ENCODE measurements at regions not wholly inside any gene's neighbourhood (a gene's known extent, or its start where the extent isn't known, plus 50 kb on each side); places are given as distances from the start of the nearest gene placed in this dataset.
"Not testable (repeated sequence)": the region's sequence is repeated elsewhere in the genome, so short reads cannot be mapped to it uniquely, and the experiment has no call there.

GRCh38 chr20:12753742-12754141 is 255.0 kb upstream of the SPTLC3 start:
- H3K4me3 ChIP-seq (ENCODE audit: control insufficient read depth in 1 of 7, extremely low read depth in 1 of 7, insufficient read depth in 4 of 7, low read depth in 2 of 7, low read length in 6 of 7); H3K27ac ChIP-seq (ENCODE audit: insufficient read depth in 1 of 2, low read depth in 1 of 2, low read length in 2 of 2, poor library complexity in 1 of 2, severe bottlenecking in 2 of 2); H3K4me1 ChIP-seq (ENCODE audit: control extremely low read depth in 1 of 4, control insufficient read depth in 4 of 4, insufficient read depth in 4 of 4, low read length in 3 of 4); H3K9me3 ChIP-seq (ENCODE audit: control extremely low read depth in 1 of 5, control insufficient read depth in 4 of 5, insufficient read depth in 2 of 5, low read depth in 1 of 5, low read length in 4 of 5); H3K36me3 ChIP-seq (ENCODE audit: control insufficient read depth in 4 of 4, insufficient read depth in 4 of 4, low read length in 3 of 4); POLR2A ChIA-PET; DNase-seq; CTCF ChIA-PET; H3K27me3 ChIP-seq (replicated peaks in 2 of 5; ENCODE audit: control insufficient read depth in 4 of 5, insufficient read depth in 5 of 5, low read length in 4 of 5): not testable (repeated sequence)
- WGBS (ENCODE audit: insufficient coverage), result 80% methylated on average over 3 of the region's 3 CpGs

- CTCF ChIA-PET; H3K27ac ChIP-seq (ENCODE audit: insufficient read depth in 1 of 2, low read depth in 1 of 2, low read length in 2 of 2, poor library complexity in 1 of 2, severe bottlenecking in 2 of 2); POLR2A ChIA-PET; H3K36me3 ChIP-seq (ENCODE audit: control insufficient read depth in 4 of 4, insufficient read depth in 4 of 4, low read length in 3 of 4); H3K4me3 ChIP-seq (ENCODE audit: control insufficient read depth in 1 of 7, extremely low read depth in 1 of 7, insufficient read depth in 4 of 7, low read depth in 2 of 7, low read length in 6 of 7); H3K4me1 ChIP-seq (ENCODE audit: control extremely low read depth in 1 of 4, control insufficient read depth in 4 of 4, insufficient read depth in 4 of 4, low read length in 3 of 4); DNase-seq; H3K27me3 ChIP-seq (replicated peaks in 2 of 5; ENCODE audit: control insufficient read depth in 4 of 5, insufficient read depth in 5 of 5, low read length in 4 of 5); H3K9me3 ChIP-seq (ENCODE audit: control extremely low read depth in 1 of 5, control insufficient read depth in 4 of 5, insufficient read depth in 2 of 5, low read depth in 1 of 5, low read length in 4 of 5): not testable (repeated sequence)
- WGBS (ENCODE audit: insufficient coverage), result 87% methylated on average over 3 of the region's 5 CpGs
These were observed 249.3 kb upstream of the SPTLC3 start for GRCh38 chr20:12759493-12759892.

- H3K9me3 ChIP-seq (ENCODE audit: control extremely low read depth in 1 of 5, control insufficient read depth in 4 of 5, insufficient read depth in 2 of 5, low read depth in 1 of 5, low read length in 4 of 5), result peaks cover 0 to 1% (median 0%) of the 10 kb centered on the region in 5 experiments
- ChIA-PET CTCF (no interaction called here), POLR2A (no interaction called here)
- no peaks in the 10 kb centered on the region for H3K4me1 ChIP-seq (ENCODE audit: control extremely low read depth in 1 of 4, control insufficient read depth in 4 of 4, insufficient read depth in 4 of 4, low read length in 3 of 4)
- no peak for DNase-seq
- WGBS (ENCODE audit: insufficient coverage), result 42% methylated on average over 6 of the region's 7 CpGs
- H3K27me3 ChIP-seq (replicated peaks in 2 of 5; ENCODE audit: control insufficient read depth in 4 of 5, insufficient read depth in 5 of 5, low read length in 4 of 5), result peaks cover 0 to 6% (median 0%) of the 10 kb centered on the region in 5 experiments
- no peak overlapping the region for H3K27ac ChIP-seq (ENCODE audit: insufficient read depth in 1 of 2, low read depth in 1 of 2, low read length in 2 of 2, poor library complexity in 1 of 2, severe bottlenecking in 2 of 2)
- no peak overlapping the region for H3K4me3 ChIP-seq (ENCODE audit: control insufficient read depth in 1 of 7, extremely low read depth in 1 of 7, insufficient read depth in 4 of 7, low read depth in 2 of 7, low read length in 6 of 7)
- no peaks in the 10 kb centered on the region for H3K36me3 ChIP-seq (ENCODE audit: control insufficient read depth in 4 of 4, insufficient read depth in 4 of 4, low read length in 3 of 4)
These were observed 246.0 kb upstream of the SPTLC3 start for GRCh38 chr20:12762725-12763124.

- WGBS (ENCODE audit: insufficient coverage), result 100% methylated on average over 1 of the region's 1 CpG
- POLR2A ChIA-PET, result no interaction called here
These were observed 245.4 kb upstream of the SPTLC3 start for GRCh38 chr20:12763406-12763805.

GRCh38 chr20:12764053-12764452 is 244.7 kb upstream of the SPTLC3 start:
- Histone ChIP-seq H3K9me3 (ENCODE audit: control extremely low read depth in 1 of 5, control insufficient read depth in 4 of 5, insufficient read depth in 2 of 5, low read depth in 1 of 5, low read length in 4 of 5) (peaks cover 0 to 1% (median 0%) of the 10 kb centered on the region in 5 experiments), H3K27me3 (replicated peaks in 2 of 5; ENCODE audit: control insufficient read depth in 4 of 5, insufficient read depth in 5 of 5, low read length in 4 of 5) (peaks cover 0 to 6% (median 0%) of the 10 kb centered on the region in 5 experiments), H3K36me3 (ENCODE audit: control insufficient read depth in 4 of 4, insufficient read depth in 4 of 4, low read length in 3 of 4) (no peaks in the 10 kb centered on the region), H3K27ac (ENCODE audit: insufficient read depth in 1 of 2, low read depth in 1 of 2, low read length in 2 of 2, poor library complexity in 1 of 2, severe bottlenecking in 2 of 2) (no peak overlapping the region), H3K4me1 (ENCODE audit: control extremely low read depth in 1 of 4, control insufficient read depth in 4 of 4, insufficient read depth in 4 of 4, low read length in 3 of 4) (no peaks in the 10 kb centered on the region), H3K4me3 (ENCODE audit: control insufficient read depth in 1 of 7, extremely low read depth in 1 of 7, insufficient read depth in 4 of 7, low read depth in 2 of 7, low read length in 6 of 7) (no peak overlapping the region)
- POLR2A ChIA-PET, result no interaction called here
- no peak for DNase-seq
- CTCF ChIA-PET, result no interaction called here
- 89% methylated on average over 5 of the region's 5 CpGs for WGBS (ENCODE audit: insufficient coverage)

More at GRCh38 chr20:12763406-12763805, 245.4 kb upstream of the SPTLC3 start:
- Histone ChIP-seq H3K4me3 (ENCODE audit: control insufficient read depth in 1 of 7, extremely low read depth in 1 of 7, insufficient read depth in 4 of 7, low read depth in 2 of 7, low read length in 6 of 7) (no peak overlapping the region), H3K9me3 (ENCODE audit: control extremely low read depth in 1 of 5, control insufficient read depth in 4 of 5, insufficient read depth in 2 of 5, low read depth in 1 of 5, low read length in 4 of 5) (peaks cover 0 to 1% (median 0%) of the 10 kb centered on the region in 5 experiments), H3K27ac (ENCODE audit: insufficient read depth in 1 of 2, low read depth in 1 of 2, low read length in 2 of 2, poor library complexity in 1 of 2, severe bottlenecking in 2 of 2) (no peak overlapping the region), H3K4me1 (ENCODE audit: control extremely low read depth in 1 of 4, control insufficient read depth in 4 of 4, insufficient read depth in 4 of 4, low read length in 3 of 4) (no peaks in the 10 kb centered on the region), H3K27me3 (replicated peaks in 2 of 5; ENCODE audit: control insufficient read depth in 4 of 5, insufficient read depth in 5 of 5, low read length in 4 of 5) (peaks cover 0 to 6% (median 0%) of the 10 kb centered on the region in 5 experiments), H3K36me3 (ENCODE audit: control insufficient read depth in 4 of 4, insufficient read depth in 4 of 4, low read length in 3 of 4) (no peaks in the 10 kb centered on the region)
- DNase-seq, result no peak
- CTCF ChIA-PET, result no interaction called here

GRCh38 chr20:12764851-12765250 is 243.9 kb upstream of the SPTLC3 start:
- Histone ChIP-seq H3K4me1 (ENCODE audit: control extremely low read depth in 1 of 4, control insufficient read depth in 4 of 4, insufficient read depth in 4 of 4, low read length in 3 of 4) (no peaks in the 10 kb centered on the region), H3K9me3 (ENCODE audit: control extremely low read depth in 1 of 5, control insufficient read depth in 4 of 5, insufficient read depth in 2 of 5, low read depth in 1 of 5, low read length in 4 of 5) (peaks cover 0 to 1% (median 0%) of the 10 kb centered on the region in 5 experiments)

GRCh38 chr20:12773936-12774335 is 234.8 kb upstream of the SPTLC3 start:
- ChIA-PET POLR2A (no interaction called here), CTCF (no interaction called here)
- H3K36me3 ChIP-seq (ENCODE audit: control insufficient read depth in 4 of 4, insufficient read depth in 4 of 4, low read length in 3 of 4), result no peaks in the 10 kb centered on the region
- no peaks in the 10 kb centered on the region for H3K9me3 ChIP-seq (ENCODE audit: control extremely low read depth in 1 of 5, control insufficient read depth in 4 of 5, insufficient read depth in 2 of 5, low read depth in 1 of 5, low read length in 4 of 5)
- no peak overlapping the region for H3K4me3 ChIP-seq (ENCODE audit: control insufficient read depth in 1 of 7, extremely low read depth in 1 of 7, insufficient read depth in 4 of 7, low read depth in 2 of 7, low read length in 6 of 7)
- WGBS (ENCODE audit: insufficient coverage), result 100% methylated on average over 1 of the region's 2 CpGs
- DNase-seq, result no peak
- no peak overlapping the region for H3K27ac ChIP-seq (ENCODE audit: insufficient read depth in 1 of 2, low read depth in 1 of 2, low read length in 2 of 2, poor library complexity in 1 of 2, severe bottlenecking in 2 of 2)
- H3K4me1 ChIP-seq (ENCODE audit: control extremely low read depth in 1 of 4, control insufficient read depth in 4 of 4, insufficient read depth in 4 of 4, low read length in 3 of 4), result no peaks in the 10 kb centered on the region
- H3K27me3 ChIP-seq (replicated peaks in 2 of 5; ENCODE audit: control insufficient read depth in 4 of 5, insufficient read depth in 5 of 5, low read length in 4 of 5), result no peaks in the 10 kb centered on the region

More at GRCh38 chr20:12764851-12765250, 243.9 kb upstream of the SPTLC3 start:
- Histone ChIP-seq H3K36me3 (ENCODE audit: control insufficient read depth in 4 of 4, insufficient read depth in 4 of 4, low read length in 3 of 4) (no peaks in the 10 kb centered on the region), H3K4me3 (ENCODE audit: control insufficient read depth in 1 of 7, extremely low read depth in 1 of 7, insufficient read depth in 4 of 7, low read depth in 2 of 7, low read length in 6 of 7) (no peak overlapping the region), H3K27me3 (replicated peaks in 2 of 5; ENCODE audit: control insufficient read depth in 4 of 5, insufficient read depth in 5 of 5, low read length in 4 of 5) (peaks cover 0 to 6% (median 0%) of the 10 kb centered on the region in 5 experiments), H3K27ac (ENCODE audit: insufficient read depth in 1 of 2, low read depth in 1 of 2, low read length in 2 of 2, poor library complexity in 1 of 2, severe bottlenecking in 2 of 2) (no peak overlapping the region)
- DNase-seq, result no peak
- ChIA-PET CTCF (no interaction called here), POLR2A (interaction anchor here (0.6 kb wide), 1 partner anchor 151 kb away, joined by 3 read pairs; no protein-coding TSS in a partner anchor)
- no CpG with 5 or more reads among the region's 1 CpG for WGBS (ENCODE audit: insufficient coverage)
